RCC 7860 (cell line): ENCODE measurements at regions not wholly inside any gene's neighbourhood (a gene's known extent, or its start where the extent isn't known, plus 50 kb on each side); places are given as distances from the start of the nearest gene placed in this dataset.

Source experiments
- DNase-seq: peaks from one replicate; pipeline ENCODE4 v3.0.0-alpha.2; 2015; ENCODE audit warnings: low spot score
- FAIRE-seq: peaks from 2 replicates; lab custom pipeline; 2012; peaks lifted over from hg19 to GRCh38; lab: Jason Lieb, UNC

DNA sequence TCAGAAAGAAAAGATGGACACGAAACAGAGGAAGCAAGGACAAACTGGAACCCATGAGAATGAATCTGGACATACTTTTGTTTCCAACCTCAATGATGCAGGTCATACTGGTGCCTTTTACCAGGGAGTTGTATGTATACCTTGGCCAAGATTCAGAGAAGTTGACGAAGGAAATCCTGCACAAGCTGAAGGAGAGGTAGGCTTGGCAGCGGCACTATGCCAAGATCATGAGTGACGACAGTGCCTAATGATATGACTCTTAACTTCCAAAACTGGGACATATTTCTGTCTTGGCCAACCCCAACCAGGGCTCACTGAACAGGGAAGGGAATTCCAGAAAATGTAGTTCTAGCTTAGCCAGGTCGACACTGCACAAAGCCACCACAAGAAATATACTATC lies 149.2 kb upstream of the SLCO3A1 start:
- DNase-seq, result no peak
- no peak for FAIRE-seq

DNA sequence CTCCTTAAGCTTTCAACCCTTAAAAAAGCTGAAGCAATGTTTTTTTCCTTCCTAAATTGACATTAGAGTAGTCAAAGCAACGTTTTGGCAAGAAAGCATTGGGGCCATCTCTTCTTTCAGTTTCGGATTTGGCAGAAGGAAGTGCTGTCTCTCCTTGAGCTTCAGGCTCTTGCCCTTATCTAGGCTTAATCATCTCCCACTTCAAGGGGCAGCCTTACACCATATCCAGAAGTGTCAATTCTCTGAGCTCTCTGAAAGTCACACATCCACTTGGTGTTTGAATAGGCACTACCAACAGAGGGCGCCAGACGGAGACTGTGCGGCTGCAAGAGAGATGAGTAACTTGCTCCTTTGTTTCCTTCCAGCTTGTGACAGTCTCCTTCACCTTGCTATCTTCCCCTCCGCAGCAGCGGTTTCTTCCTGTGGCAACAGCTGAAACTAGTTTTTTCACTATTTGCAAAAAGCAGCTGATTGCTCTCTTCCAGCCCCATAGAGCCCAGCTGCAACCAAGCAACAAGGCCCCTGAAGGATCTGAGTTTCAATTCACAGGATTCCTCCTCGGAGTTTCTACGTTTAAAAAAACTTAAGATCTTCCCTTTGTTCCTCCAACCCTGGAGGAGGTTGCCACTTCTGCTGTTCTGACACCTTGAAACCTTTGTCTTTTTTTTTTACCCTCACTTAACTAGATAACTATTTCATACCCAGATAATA lies 147.0 kb upstream of the SLCO3A1 start:
- FAIRE-seq (no peak), DNase-seq (peak; percentile 54)

DNA sequence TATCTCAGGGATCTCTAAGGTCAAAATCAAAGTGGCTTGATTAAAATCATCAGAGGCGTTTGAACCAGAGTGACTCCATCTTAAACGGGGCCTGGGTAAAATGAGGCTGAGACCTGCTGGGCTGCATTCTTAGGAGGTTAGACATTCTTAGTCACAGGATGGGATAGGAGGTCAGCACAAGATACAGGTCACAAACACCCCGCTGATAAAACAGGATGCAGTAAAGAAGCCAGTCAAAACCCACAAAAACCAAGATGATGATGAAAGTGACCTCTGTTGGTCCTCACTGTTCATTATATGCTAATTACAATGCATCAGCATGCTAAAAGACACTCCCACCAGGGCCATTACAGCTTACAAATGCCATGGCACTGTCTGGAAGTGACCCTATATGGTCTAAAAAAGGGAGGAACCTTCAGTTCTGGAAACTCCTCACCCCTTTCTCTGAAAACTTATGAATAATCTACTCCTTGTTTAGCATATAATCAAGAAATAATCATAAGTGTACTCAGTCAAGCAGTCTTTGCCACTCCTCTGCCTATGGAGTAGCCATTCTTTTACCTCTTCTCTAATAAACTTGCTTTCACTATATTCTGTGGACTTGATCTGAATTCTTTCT lies 143.3 kb upstream of the SLCO3A1 start:
- DNase-seq (peak; percentile 20), FAIRE-seq (no peak)

DNA sequence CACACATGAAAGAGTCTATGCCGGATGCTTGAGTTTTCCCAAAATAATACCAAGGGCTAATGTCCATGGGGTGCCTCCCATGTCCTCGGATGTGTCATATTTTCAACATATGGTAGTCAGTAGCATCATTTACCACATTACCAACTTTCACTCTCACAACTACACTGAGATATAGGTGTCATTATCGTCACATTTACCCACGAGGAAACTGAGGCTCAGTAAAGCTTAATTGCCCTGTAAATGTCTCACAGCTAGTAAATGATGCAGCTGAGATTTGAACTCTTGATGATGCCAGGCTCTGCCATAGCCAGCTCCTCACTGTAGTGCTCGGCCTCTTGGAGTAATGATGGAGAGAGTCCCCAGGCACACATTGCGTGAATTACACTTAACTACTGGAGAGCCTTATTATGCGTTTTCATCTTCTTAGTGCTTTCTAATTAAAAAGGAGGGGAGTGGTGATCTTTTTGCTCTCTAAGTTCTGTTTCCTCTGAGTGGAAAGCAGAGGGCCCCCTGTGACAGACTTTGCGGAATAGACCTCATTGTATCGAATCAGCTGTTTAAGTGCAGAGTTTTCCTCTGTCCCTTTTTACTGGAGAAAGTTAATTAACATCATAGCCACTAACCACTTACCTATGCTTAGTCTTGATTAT lies 142.0 kb upstream of the SLCO3A1 start:
- FAIRE-seq, result no peak
- DNase-seq, result no peak

DNA sequence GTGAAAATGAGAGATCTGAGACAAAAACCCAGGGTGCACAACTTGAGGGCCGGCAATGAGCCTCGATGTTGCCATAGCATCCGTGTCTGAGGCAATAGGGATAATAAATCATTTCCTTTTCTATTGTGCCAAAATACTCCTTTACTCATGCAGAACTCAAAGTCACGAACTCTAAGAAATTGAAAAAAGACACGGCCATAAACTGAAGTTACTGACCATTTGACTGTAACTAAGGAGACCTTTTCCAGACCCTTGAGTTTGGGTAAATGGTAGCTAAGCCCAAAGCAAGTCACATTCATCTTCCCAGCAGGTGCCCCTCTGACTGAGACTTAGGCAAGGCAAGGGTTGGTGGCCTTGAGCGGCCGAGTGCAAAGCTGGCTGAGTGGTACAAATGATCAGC lies 141.2 kb upstream of the SLCO3A1 start:
- FAIRE-seq (no peak), DNase-seq (no peak)

DNA sequence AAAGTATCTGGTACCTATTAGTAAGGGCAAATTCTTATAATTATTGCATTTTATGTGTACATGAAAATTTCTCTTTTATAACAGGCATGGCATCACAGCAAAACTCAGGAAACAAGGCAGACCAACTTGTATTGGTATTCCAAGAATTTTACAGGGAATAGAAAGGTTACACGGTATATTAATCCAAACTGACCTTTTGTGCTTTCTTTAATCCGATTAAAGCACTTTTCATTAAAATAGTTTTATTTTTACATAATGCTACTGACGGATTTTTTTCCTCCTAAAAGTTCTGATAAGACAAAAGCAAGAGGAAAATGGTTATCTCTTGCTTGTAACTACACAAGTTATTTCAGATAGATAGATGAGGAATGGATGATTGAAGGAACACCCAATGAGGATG lies 137.0 kb upstream of the SLCO3A1 start:
- FAIRE-seq (no peak), DNase-seq (no peak)

DNA sequence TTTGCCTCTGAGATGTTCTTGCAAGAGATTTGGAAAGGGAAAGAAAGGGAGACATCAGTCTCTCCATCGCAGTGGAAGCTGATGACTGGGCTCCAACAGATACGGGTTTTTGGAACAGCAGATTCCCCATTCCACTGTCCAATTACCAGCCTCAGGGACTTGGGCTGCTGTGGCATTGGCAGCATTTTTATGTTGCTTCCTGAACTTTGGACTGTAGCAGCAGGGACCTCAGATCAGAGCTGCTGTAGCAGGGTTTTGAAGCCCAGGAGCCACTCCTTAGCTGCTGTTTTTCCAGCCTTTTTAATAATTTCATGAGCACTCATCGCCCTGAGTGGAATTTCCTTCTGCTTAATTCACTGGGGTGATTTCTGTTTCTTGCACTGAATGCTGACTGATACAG lies 135.7 kb upstream of the SLCO3A1 start:
- DNase-seq, result no peak
- no peak for FAIRE-seq

DNA sequence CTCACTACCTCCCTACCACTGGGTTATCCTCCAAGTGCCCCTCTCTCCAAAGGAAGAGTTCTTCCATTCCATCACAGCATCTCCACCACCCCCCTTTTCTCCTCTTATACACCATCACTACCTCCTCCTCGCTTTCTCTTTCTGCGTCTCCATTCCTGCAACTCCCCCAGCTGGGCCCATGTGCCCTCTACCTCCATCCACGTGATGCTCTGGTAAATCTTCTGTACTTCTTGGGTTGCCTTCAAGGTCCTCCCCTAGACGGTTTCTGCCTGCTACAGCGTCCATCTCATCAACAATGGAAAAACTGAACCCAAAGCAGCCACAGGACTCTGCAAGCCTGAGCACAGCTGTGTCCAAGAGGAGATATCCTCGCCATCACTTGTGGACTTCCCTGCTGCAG lies 129.5 kb upstream of the SLCO3A1 start:
- FAIRE-seq (no peak), DNase-seq (no peak)

DNA sequence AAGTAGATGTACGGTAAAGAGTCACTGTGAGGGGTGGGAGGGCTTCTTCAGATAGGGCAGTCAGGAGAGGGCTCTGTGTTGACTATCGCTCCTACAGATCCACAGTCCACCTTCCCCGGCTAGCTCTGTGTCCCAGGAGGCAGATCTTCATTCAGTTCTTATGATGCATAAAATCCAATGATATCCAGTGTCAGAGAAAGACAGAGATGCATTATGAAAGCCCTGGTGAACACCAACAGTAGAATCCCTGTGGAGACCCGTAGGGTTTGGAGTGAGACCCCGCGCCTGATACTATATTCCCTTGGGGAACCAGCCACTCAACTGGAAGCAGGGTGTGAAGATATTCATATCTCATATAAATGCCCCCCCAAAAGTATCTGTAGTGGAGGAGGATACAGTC lies 119.8 kb upstream of the SLCO3A1 start:
- FAIRE-seq (no peak), DNase-seq (no peak)

DNA sequence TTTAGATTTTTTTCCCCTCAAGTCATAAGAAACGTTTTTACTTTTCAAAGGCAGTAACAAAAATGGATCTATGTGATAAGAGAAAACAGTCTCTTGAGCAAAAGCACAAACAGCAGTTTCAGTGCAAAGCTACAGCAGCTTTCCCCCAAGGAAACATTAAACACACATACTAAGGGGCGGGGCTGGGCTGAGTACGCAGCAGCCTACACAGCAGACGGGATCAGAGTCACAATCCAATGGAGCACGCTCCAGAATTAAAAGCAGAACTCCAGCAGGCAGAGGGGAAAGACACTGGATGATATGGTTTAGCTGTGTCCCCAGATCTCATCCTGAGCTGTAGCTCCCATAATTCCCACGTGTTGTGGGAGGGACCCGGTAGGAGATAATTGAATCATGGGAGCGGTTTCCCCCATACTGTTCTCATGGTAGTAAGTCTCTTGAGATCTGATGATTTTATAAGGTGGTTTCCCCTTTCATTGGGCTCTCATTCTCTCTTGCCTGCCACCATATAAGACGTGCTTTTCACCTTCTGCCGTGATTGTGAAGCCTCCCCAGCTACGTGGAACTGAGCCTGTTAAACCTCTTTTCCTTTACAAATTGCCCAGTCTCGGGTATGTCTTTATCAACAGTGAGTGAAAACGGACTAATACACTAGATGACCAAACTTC lies 116.2 kb upstream of the SLCO3A1 start:
- no peak for DNase-seq

DNA sequence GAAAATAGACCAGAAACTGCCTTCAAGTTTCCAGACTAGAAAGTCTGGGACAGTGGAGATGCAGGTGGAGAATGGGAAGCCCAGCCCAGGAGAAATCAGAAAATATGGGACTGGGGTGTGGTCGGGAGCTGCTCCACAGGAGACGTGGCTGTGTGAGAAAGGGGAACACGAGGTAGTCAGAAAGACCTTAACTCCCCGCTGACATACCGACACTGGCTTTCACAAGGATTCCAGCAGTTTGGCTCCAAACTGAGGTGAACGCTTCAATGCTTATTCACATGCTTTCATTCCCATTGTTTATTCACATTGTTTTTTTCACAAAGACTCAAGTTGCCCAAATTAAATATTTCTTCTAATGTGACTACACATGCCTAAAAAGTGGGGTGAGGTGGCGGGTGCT lies 111.5 kb upstream of the SLCO3A1 start:
- DNase-seq (no peak), FAIRE-seq (no peak)

More for the DNA sequence above, 116.2 kb upstream of the SLCO3A1 start:
- FAIRE-seq, result no peak

DNA sequence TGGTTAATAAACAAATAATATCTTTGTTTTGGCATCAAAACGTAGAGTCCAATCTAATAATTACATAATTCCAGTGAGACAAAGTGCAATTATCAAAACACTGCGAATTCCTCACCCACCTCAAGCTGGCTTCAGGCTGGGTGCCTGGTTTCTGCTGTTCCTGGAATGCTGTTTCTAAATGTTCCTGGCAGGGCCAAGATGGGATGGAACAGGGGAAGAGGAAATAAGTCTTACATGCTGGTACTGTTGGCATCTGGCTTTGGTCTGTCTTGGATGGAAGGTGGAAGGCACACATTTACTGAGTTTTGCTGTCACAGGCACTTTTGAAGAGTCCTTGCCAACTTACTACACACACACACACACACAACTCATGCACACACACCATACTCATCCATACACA lies 101.9 kb upstream of the SLCO3A1 start:
- DNase-seq, result no peak
- FAIRE-seq, result no peak

DNA sequence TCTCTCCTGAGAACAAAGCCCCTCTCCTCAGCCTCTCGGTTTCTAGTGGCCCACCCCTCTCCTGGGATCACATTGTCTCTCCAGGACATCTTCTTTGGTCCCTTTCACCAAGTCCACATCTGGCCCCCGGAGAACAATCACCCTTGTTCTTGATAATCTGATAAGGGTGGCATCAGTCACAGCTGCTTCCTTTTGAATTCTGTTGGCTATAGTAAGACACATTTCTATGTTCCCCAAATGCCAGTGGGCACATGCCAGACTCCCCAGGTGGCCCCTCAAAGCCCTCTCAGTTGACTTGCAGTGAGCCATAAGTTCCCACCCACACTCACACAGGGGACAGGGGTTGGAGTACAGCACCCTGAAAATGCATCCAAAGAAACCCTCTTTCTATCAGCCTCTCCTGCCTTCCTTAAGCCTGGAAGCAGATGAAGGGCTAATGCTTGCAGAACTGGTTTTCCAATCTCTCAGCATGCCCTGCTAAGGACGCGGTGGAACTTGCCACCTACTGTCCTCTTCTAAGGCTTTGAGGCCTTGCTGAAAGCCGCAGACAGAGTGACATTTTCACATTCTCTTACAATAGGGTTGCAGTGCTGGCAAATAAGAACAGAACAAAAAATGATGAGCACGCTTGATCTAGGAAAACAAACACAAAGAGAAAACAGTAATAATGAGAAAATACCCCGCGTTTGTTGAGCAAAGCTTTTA lies 101.3 kb upstream of the SLCO3A1 start:
- DNase-seq (no peak), FAIRE-seq (no peak)

DNA sequence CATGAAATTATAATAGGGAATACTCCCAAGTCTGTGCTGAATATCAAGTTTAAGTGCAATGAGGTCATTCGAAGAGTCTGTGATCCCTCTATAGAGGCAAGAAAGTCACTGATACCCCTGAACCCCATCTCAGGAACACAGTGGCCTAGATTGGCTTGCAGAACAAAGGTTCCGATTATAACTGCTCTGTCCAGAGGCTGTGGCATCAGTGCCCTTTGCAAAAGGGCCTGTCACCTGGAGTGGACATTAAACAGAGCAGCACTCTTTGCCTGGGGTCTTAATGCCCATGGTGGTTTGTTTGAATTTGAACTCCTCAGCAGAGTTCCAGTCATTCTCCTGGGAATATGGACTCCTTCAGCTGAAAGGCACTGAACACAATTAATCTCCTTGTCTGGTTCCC lies 93.9 kb upstream of the SLCO3A1 start:
- FAIRE-seq, result no peak
- no peak for DNase-seq

DNA sequence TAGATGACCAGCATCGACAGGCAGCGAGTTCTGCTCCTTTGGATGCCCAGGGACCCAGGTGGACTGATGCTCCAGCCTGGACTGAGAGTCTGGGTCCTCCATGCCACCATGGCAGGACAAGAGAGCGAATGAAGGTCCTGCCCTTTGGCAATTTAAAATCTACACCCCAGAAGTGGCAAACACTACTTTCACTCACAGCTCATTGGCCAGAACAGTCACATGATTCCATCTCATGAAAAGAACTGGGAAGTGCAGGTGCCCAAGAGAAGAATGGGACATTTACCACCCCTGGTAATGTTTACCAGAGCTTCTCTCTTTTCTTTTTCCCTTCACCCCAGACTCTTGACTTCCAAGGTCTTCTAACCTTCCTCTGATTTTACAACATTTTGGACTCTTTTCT lies 87.8 kb upstream of the SLCO3A1 start:
- DNase-seq, result no peak
- no peak for FAIRE-seq

DNA sequence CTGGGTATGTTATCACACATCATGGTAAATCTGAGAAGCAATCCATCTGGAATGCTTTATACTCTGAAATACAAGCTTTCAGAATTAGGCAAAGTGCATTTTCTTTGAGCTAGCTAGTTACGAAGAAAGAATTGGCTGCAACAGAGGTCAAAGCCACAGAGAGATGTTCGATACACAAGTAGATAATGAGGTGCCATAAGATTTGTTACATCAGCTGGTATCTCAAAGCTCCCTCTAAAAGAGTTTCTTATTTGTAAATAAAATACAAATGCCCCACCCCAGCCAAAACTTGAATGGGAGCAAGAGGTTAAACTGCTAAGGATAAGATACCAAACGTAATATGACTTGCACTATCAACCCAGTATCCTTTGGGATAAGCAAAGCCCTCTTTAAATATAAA lies 84.0 kb upstream of the SLCO3A1 start:
- FAIRE-seq (no peak), DNase-seq (no peak)

DNA sequence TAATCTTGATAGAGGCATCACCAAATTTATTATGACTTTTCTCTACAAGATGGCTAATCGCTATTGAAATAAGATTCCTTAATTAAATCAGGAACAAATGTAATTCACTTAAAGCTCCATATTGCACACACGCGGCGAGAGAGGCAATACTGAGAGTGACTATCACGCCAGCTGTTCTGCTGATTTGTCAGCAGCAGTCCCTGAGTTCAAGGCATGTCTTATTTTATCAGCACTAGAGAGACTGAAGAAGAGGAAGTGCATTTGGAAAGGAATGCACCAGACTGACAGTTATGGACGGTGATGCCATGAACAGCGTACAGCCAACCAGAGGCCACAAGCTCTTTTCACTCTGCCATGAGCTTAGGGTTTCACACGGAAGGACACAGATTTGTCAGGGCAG lies 83.6 kb upstream of the SLCO3A1 start:
- no peak for FAIRE-seq
- DNase-seq, result no peak

DNA sequence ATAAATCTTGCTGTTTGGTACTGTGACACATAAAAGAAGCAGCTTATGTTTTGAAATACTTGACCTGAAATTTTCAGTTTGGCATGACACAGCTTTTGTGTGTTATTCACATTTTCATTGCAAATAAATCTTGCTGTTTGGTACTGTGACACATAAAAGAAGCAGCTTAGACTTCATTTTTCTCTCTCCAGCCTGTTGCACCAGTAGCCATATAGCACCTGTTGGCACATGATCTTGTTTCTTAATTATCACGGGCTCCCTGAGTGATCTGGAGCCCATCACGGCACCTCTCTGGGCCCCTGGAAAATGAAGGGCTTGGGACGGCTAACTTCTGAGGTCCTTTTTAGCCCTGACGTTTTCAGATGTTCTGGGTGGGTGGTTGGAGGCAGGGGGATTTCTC lies 77.4 kb upstream of the SLCO3A1 start:
- FAIRE-seq (no peak), DNase-seq (no peak)

DNA sequence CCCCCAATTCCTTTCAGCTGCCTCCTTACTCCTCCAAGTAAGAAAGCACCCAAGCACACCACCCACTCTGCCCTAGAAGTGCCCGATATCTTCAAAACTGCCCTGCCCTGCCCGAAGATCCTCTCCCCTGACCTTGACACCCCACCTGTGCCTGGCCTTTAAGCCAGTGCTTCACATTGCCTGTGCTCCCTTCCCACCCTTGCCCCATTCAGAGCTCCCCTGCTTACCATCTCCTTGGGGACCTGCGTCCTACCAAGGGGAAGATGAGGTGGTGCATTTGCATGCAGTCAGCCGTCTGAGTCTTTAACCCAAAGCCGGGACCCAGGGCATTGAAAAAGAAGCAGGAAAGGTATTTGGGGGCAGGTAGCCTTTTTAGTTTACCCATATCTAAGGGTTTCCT lies 73.5 kb upstream of the SLCO3A1 start:
- DNase-seq, result no peak
- FAIRE-seq, result no peak

DNA sequence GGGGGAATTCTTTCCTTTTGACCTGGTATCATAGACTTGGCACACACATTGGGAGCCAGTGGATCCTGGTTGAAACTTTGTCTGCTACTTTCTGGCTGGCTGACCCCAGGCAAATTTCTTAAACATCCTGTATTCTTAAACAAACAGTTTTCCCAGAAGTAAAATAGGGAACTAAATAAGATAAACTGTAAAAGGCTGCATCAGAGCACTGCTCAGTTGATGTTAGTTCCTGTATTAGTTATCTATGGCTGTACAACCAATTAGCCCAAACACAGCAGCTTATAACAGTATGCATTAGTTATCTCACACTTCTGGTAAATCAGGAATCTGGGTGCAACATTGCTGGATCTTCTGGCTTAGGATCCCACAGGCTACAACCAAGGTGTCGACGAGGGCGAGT lies 73.1 kb upstream of the SLCO3A1 start:
- FAIRE-seq (no peak), DNase-seq (no peak)

DNA sequence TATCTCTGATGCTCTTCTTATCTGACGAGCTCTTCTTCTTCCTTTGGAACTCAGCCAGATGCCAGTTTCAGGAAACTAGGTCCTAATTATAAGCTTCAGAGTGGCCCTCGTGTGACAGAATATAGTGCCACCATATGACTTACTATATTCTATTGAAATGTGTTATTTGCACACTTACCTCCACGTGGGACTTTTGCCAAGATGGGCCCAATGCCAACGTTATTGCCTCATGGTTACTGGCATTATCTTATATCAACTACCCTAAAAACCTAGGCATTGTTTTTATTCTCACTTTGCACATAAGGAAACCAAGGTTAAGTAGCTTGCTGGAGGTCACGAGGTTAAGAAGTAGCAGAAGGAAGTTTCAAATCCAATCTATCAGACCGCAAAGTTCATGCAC lies 71.3 kb upstream of the SLCO3A1 start:
- FAIRE-seq, result no peak
- no peak for DNase-seq
